ENCODE measurements at regions not wholly inside any gene's neighbourhood (a gene's known extent, or its start where the extent isn't known, plus 50 kb on each side); places are given as distances from the start of the nearest gene placed in this dataset.

- no peaks in the 10 kb centered on the region for H3K4me1 Mint-ChIP-seq
- ATAC-seq = no peak
- no peaks in the 10 kb centered on the region for H3K9me3 Mint-ChIP-seq
- no peak overlapping the region for H3K4me3 Mint-ChIP-seq
- DNase-seq (ENCODE audit: low spot score in 2 of 2) = no peak
- H3K27ac Mint-ChIP-seq = no peak overlapping the region
- no peaks in the 10 kb centered on the region for H3K36me3 Mint-ChIP-seq
These were observed 1005.8 kb downstream of the GATA3 start for GRCh38 chr10:9060314-9060713.

GRCh38 chr10:9061871-9062270 is 1007.4 kb downstream of the GATA3 start:
- H3K4me1 Mint-ChIP-seq = no peaks in the 10 kb centered on the region
- no peaks in the 10 kb centered on the region for H3K9me3 Mint-ChIP-seq
- DNase-seq (ENCODE audit: low spot score in 2 of 2) = no peak
- no peak overlapping the region for H3K27ac Mint-ChIP-seq
- ATAC-seq = no peak
- H3K36me3 Mint-ChIP-seq = no peaks in the 10 kb centered on the region
- H3K4me3 Mint-ChIP-seq = no peak overlapping the region

DNA sequence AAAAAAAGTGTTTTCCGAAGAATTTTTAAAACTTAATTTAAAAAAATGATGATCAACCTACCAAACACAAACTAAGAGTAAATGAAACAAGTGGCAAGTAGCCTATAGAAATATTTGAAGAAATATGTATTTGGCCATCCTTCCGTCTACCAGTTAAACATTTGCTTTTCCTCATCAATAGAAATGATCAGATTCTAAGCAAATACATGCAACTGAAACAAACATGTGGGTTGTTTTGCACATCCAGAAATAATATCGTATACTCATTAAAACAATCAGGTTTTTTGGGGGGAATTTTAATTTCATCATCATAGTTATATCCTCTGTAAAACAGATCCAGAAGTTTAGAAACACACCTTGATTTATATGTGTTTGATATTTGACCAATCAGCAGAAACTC is 1011.7 kb downstream of the GATA3 start:
- H3K4me1 Mint-ChIP-seq = no peaks in the 10 kb centered on the region

DNA sequence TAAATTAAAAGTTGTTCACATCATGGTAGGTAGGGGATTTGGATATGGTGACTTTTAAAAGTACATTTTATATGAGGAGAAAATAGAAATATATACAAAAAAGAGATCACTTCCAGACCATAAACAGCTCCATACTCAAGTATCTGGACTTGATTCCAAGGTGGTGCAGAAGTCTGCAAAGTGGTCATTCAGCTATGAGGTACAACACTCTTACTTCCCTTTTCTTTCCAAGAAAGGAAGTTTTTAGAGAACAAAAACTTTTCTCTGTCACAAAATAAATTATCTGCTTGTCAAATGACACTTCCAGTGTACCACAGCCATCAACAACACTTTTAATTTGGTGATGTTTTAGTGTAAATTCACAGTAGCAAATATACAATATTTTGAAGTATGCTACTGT is 1013.5 kb downstream of the GATA3 start:
- Mint-ChIP-seq H3K4me3 (no peak overlapping the region), H3K9me3 (no peaks in the 10 kb centered on the region), H3K36me3 (no peaks in the 10 kb centered on the region), H3K27ac (no peak overlapping the region), H3K4me1 (no peaks in the 10 kb centered on the region)
- ATAC-seq (no peak), DNase-seq (ENCODE audit: low spot score in 2 of 2) (no peak)

More for the DNA sequence above, 1011.7 kb downstream of the GATA3 start:
- no peak for ATAC-seq
- no peak for DNase-seq (ENCODE audit: low spot score in 2 of 2)
- H3K4me3 Mint-ChIP-seq = no peak overlapping the region
- no peaks in the 10 kb centered on the region for H3K36me3 Mint-ChIP-seq
- H3K27ac Mint-ChIP-seq = no peak overlapping the region
- H3K9me3 Mint-ChIP-seq = no peaks in the 10 kb centered on the region

GRCh38 chr10:9069136-9069535 is 1014.6 kb downstream of the GATA3 start:
- no peaks in the 10 kb centered on the region for H3K36me3 Mint-ChIP-seq
- no peaks in the 10 kb centered on the region for H3K4me1 Mint-ChIP-seq
- H3K9me3 Mint-ChIP-seq = no peaks in the 10 kb centered on the region
- no peak for DNase-seq (ENCODE audit: low spot score in 2 of 2)
- ATAC-seq = no peak
- no peak overlapping the region for H3K27ac Mint-ChIP-seq
- no peak overlapping the region for H3K4me3 Mint-ChIP-seq

DNA sequence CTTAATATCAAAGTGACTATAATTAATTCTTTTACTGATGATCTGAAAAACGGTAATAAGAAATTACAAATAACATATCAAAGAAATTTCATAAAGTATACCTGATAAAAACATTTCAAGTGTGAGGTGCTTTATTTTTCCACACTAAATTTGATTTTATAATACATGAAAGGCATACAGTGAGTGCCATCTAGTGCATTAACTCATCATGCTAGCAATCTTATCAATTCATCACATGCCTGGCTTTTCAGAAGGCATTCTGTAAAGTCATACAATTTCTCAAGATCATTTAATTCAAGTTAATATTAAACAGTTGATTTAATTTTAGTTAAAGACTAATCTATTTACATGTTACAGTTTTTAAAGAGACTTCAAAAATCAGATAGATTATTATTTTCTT is 1020.9 kb downstream of the GATA3 start:
- no peaks in the 10 kb centered on the region for H3K36me3 Mint-ChIP-seq
- ATAC-seq (no peak), DNase-seq (ENCODE audit: low spot score in 2 of 2) (no peak)
- peaks cover 2% of the 10 kb centered on the region for H3K9me3 Mint-ChIP-seq
- H3K27ac Mint-ChIP-seq = no peak overlapping the region
- no peak overlapping the region for H3K4me3 Mint-ChIP-seq
- no peaks in the 10 kb centered on the region for H3K4me1 Mint-ChIP-seq

DNA sequence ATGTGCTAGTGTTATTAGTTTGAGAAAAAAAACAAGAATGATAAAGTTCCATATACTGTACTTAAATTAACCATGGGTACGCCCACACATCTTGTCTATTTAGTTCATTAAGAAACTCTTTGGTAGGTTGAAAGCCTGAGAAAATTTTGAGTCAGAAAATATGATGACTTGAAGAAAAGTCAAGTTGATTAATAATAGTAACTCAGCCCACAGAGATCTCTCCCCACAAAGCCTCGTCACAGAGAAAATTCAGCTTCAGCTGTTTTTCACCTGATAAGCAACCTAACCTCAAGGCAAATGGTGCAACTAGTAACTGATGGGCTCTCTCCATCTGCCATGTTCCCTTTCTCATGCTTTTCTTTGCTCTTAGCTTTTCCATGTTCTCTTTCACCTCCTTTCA is 1021.6 kb downstream of the GATA3 start:
- ATAC-seq (no peak), DNase-seq (ENCODE audit: low spot score in 2 of 2) (no peak)
- Mint-ChIP-seq H3K9me3 (peaks cover 2% of the 10 kb centered on the region), H3K4me1 (no peaks in the 10 kb centered on the region), H3K27ac (no peak overlapping the region), H3K36me3 (no peaks in the 10 kb centered on the region), H3K4me3 (no peak overlapping the region)

DNA sequence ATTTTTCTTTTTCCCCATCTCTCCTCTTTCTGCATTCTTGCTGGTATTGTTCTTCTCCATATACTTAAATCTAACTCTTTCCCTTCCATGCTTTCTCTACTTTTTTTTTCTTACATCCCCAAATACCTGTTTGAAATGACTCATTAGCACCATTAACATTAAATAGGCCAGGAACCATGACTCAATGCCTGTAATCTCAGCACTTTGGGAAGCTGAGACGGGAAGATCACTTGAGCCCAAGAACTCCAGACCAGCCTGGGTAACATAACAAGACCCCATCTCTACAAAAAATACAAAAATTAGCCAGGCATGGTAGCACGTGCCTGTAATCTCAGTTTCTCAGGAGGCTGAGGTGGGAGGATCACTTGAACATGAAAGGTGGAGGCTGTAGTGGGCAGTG is 1026.8 kb downstream of the GATA3 start:
- Mint-ChIP-seq H3K4me3 (no peak overlapping the region), H3K36me3 (no peaks in the 10 kb centered on the region), H3K4me1 (no peaks in the 10 kb centered on the region), H3K27ac (no peak overlapping the region), H3K9me3 (peaks cover 2% of the 10 kb centered on the region)
- DNase-seq (ENCODE audit: low spot score in 2 of 2) = no peak
- ATAC-seq = no peak

DNA sequence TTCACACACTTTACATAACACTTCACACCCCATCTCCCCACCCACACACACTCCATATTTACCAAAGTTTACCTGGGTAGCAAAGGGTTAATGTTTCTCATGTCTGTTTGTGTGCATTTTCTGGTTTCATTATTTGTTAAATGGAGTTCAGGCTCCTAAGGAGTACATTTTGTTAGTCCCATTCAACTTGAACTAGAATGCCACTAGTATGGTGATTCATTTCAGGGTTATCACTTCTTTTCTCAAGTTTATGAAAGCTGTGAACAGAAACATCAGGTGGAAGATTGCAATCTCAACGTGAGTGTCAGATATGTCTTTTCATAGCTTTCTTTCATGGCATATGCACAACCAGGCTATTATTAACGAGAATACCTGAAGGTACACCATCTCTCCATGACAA is 1027.5 kb downstream of the GATA3 start:
- no peaks in the 10 kb centered on the region for H3K4me1 Mint-ChIP-seq
- ATAC-seq = peak; percentile 58
- no peak overlapping the region for H3K4me3 Mint-ChIP-seq
- peaks cover 2% of the 10 kb centered on the region for H3K9me3 Mint-ChIP-seq
- H3K36me3 Mint-ChIP-seq = no peaks in the 10 kb centered on the region
- DNase-seq (ENCODE audit: low spot score in 2 of 2) = no peak
- H3K27ac Mint-ChIP-seq = no peak overlapping the region

DNA sequence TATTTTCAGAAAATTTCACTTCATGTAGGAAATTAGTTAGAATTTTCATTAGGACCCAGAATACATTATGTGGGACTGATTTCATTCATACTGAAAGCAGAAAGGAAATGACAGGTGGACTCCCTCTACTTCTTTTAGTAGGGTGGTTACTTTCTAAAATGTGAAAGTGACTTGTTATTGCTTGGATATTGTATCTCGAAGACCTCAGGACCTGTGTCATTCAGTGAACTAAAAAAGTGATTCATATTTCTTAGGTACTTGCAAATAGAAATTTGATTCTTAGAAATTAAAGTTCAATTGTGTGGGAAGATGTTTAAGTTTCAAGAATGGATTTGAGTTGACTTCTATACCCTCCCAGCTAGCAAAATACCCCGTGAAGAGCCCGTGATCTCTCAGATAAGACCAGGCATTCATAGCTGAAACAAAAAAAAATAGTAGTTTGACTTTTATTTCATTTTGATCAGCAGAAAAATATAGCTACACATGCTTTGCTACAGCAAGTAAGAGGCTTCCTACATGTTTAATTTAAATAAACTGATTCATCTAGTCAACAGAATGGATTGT is 1037.1 kb downstream of the GATA3 start:
- peak; percentile 95 for ATAC-seq
- DNase-seq (ENCODE audit: low spot score in 2 of 2) = no peak
- Mint-ChIP-seq H3K27ac (no peak overlapping the region), H3K36me3 (no peaks in the 10 kb centered on the region), H3K9me3 (no peaks in the 10 kb centered on the region), H3K4me3 (no peak overlapping the region), H3K4me1 (no peaks in the 10 kb centered on the region)

DNA sequence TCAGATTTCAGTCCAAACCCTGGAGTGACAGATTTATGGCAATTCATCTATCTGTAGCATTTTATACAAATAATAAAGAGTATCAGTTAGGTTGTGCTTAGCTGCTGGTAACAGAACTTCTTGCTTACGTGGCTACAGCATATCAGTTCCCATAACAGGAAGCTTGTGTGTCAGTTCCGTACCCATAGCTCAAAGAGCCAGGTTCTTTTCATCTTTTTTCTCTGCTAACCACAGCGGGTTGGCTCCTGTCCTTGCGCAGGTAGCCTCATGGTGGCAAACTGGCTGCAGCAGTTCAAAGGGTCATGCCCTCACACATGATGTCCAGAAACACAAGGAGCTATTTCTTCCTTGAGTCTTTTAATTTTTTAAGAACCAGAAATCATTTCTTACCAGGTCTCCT is 1041.8 kb downstream of the GATA3 start:
- DNase-seq (ENCODE audit: low spot score in 2 of 2) = no peak
- H3K4me3 Mint-ChIP-seq = no peak overlapping the region
- H3K4me1 Mint-ChIP-seq = no peaks in the 10 kb centered on the region
- no peak overlapping the region for H3K27ac Mint-ChIP-seq
- no peaks in the 10 kb centered on the region for H3K9me3 Mint-ChIP-seq
- no peaks in the 10 kb centered on the region for H3K36me3 Mint-ChIP-seq
- ATAC-seq = no peak

- H3K27ac Mint-ChIP-seq = no peak overlapping the region
- no peaks in the 10 kb centered on the region for H3K9me3 Mint-ChIP-seq
- no peak for ATAC-seq
- no peak for DNase-seq (ENCODE audit: low spot score in 2 of 2)
- no peak overlapping the region for H3K4me3 Mint-ChIP-seq
- H3K36me3 Mint-ChIP-seq = no peaks in the 10 kb centered on the region
- no peaks in the 10 kb centered on the region for H3K4me1 Mint-ChIP-seq
These were observed 1042.9 kb downstream of the GATA3 start for GRCh38 chr10:9097206-9097990.

GRCh38 chr10:9097991-9098306 is 1043.5 kb downstream of the GATA3 start:
- ATAC-seq (no peak), DNase-seq (ENCODE audit: low spot score in 2 of 2) (no peak)
- H3K27ac Mint-ChIP-seq = no peak overlapping the region
- no peaks in the 10 kb centered on the region for H3K36me3 Mint-ChIP-seq
- no peaks in the 10 kb centered on the region for H3K4me1 Mint-ChIP-seq
- H3K4me3 Mint-ChIP-seq = no peak overlapping the region
- no peaks in the 10 kb centered on the region for H3K9me3 Mint-ChIP-seq

DNA sequence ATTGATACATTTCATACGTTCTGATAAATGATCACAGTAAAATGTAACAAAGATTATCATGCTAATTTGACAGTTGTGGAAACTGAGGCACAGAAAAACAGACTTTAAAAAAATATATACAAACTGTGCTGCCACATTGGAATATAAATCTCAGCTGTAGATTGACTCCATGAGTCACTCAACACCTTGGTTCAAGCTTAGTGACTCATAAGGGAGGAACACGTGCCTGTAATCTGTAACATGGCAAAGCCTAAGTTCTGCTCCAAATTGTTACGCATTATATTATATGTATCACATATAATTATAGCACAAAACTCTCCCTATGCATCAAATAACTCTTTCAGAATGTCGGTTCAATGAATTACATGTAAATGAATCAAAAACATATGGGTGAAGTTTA is 1047.5 kb downstream of the GATA3 start:
- H3K36me3 Mint-ChIP-seq = no peaks in the 10 kb centered on the region
- no peak overlapping the region for H3K4me3 Mint-ChIP-seq
- H3K4me1 Mint-ChIP-seq = no peaks in the 10 kb centered on the region
- H3K27ac Mint-ChIP-seq = no peak overlapping the region
- ATAC-seq (no peak), DNase-seq (ENCODE audit: low spot score in 2 of 2) (no peak)
- no peaks in the 10 kb centered on the region for H3K9me3 Mint-ChIP-seq

GRCh38 chr10:9103301-9103700 is 1048.8 kb downstream of the GATA3 start:
- ATAC-seq = no peak
- no peaks in the 10 kb centered on the region for H3K9me3 Mint-ChIP-seq
- no peak overlapping the region for H3K4me3 Mint-ChIP-seq
- H3K27ac Mint-ChIP-seq = no peak overlapping the region
- H3K4me1 Mint-ChIP-seq = no peaks in the 10 kb centered on the region
- no peaks in the 10 kb centered on the region for H3K36me3 Mint-ChIP-seq
- no peak for DNase-seq (ENCODE audit: low spot score in 2 of 2)

DNA sequence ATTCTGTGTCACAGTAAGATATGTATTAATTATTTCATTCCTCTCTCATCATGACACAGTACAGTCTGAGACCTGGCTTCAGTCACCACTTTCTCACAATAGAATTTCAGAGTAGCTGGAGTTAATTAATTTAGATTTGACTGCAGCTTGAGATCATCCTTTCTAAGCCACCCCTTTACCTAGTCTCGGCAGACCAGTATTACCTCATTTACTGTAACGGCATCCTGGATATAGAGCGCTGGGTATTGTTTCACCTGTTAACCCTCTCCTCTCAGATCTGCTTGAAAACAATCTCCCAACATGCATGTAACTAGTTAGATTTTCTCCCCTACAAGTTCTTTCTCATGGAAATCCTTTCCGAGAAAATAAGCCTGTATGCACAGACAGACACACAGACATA is 1057.5 kb downstream of the GATA3 start:
- H3K4me3 Mint-ChIP-seq = no peak overlapping the region
- H3K4me1 Mint-ChIP-seq = no peaks in the 10 kb centered on the region
- DNase-seq (ENCODE audit: low spot score in 2 of 2) (no peak), ATAC-seq (no peak)
- no peaks in the 10 kb centered on the region for H3K9me3 Mint-ChIP-seq
- no peaks in the 10 kb centered on the region for H3K36me3 Mint-ChIP-seq
- no peak overlapping the region for H3K27ac Mint-ChIP-seq

- DNase-seq (ENCODE audit: low spot score in 2 of 2) (no peak), ATAC-seq (no peak)
- Mint-ChIP-seq H3K4me1 (no peaks in the 10 kb centered on the region), H3K27ac (no peak overlapping the region), H3K4me3 (no peak overlapping the region), H3K9me3 (no peaks in the 10 kb centered on the region), H3K36me3 (no peaks in the 10 kb centered on the region)
These were observed 1072.2 kb downstream of the GATA3 start for GRCh38 chr10:9126728-9127127.

Data from stimulated activated effector memory CD8-positive, alpha-beta T cell treated with anti-CD3 and anti-CD28 coated beads, Interleukin-12 subunit alpha, Interleukin-12 subunit beta, amount 100 ng/mL, for 72 hours (primary cell).